Caco-2 (cell line): ENCODE measurements at regions not wholly inside any gene's neighbourhood (a gene's known extent, or its start where the extent isn't known, plus 50 kb on each side); places are given as distances from the start of the nearest gene placed in this dataset.

Experiments used
- BruUV-seq: library from RNA; stranded (reverse); fragments of 400-500 nt; replicated peaks from 2 replicates; lab custom pipeline; 2021; lab: Mats Ljungman, UMichigan
- CTCF ChIA-PET: fragments of 300-600 bp; sonication (Branson Sonifier 250); formaldehyde crosslinking; loops from one replicate; lab custom pipeline; 2022; ENCODE audit warnings: antibody characterized with exemption; lab: Charles Lee
- POLR2A ChIA-PET: fragments of 300-600 bp; sonication (Branson Sonifier 250); formaldehyde crosslinking; loops from one replicate; lab custom pipeline; 2022; ENCODE audit warnings: antibody characterized with exemption; lab: Charles Lee
- DNase-seq, 2 experiments: peaks; one replicate each; pipeline versions ENCODE4 v3.0.0 to v3.0.0-alpha.2; 2020 to 2022
- H3K27me3 ChIP-seq: replicated peaks from 2 replicates; pipeline ENCODE4 v1.6.0; 2011; ENCODE audit warnings: low read length; ENCODE audit not compliant: control insufficient read depth, insufficient read depth
- H3K36me3 ChIP-seq: 2 replicates; pipeline ENCODE4 v1.5.1; 2011; ENCODE audit warnings: low read length; ENCODE audit not compliant: control insufficient read depth, insufficient read depth
- H3K4me1 ChIP-seq: fragments of 250-450 bp; sonication (Bioruptor Pico); 2 replicates; pipeline ENCODE4 v1.5.1; 2020; ENCODE audit warnings: mild to moderate bottlenecking
- H3K4me3 ChIP-seq: 2 replicates; pipeline ENCODE4 v1.5.1; 2011; ENCODE audit warnings: low read depth, mild to moderate bottlenecking, control low read depth, low read length
- H3K9me3 ChIP-seq: fragments of 250-450 bp; sonication (Bioruptor Pico); 2 replicates; pipeline ENCODE4 v1.5.1; 2020; ENCODE audit warnings: mild to moderate bottlenecking, moderate library complexity
- H3K27ac Mint-ChIP-seq: one replicate; pipeline ENCODE4 v1.8.0; 2022; ENCODE audit warnings: mixed read lengths; ENCODE audit not compliant: unreplicated experiment
- H3K27me3 Mint-ChIP-seq: one replicate; pipeline ENCODE4 v1.8.0; 2022; ENCODE audit warnings: mixed read lengths; ENCODE audit not compliant: insufficient read depth, unreplicated experiment
- H3K36me3 Mint-ChIP-seq: one replicate; pipeline ENCODE4 v1.8.0; 2022; ENCODE audit warnings: mild to moderate bottlenecking, mixed read lengths; ENCODE audit not compliant: insufficient read depth, unreplicated experiment
- H3K4me1 Mint-ChIP-seq: one replicate; pipeline ENCODE4 v1.8.0; 2022; ENCODE audit warnings: low read depth, mixed read lengths; ENCODE audit not compliant: unreplicated experiment
- H3K4me3 Mint-ChIP-seq: one replicate; pipeline ENCODE4 v1.8.0; 2022; ENCODE audit warnings: mild to moderate bottlenecking, moderate library complexity, mixed read lengths; ENCODE audit not compliant: unreplicated experiment
- H3K9me3 Mint-ChIP-seq: one replicate; pipeline ENCODE4 v1.8.0; 2022; ENCODE audit warnings: mixed read lengths; ENCODE audit not compliant: unreplicated experiment
- intact Hi-C: fragments of 100-400 bp; cut with micrococcal nuclease; formaldehyde crosslinking; loops from one replicate; pipeline ENCODE4 v1.10.0; 2022; ENCODE audit not compliant: unreplicated experiment
- TF ChIP-seq, protein P1 (sequence below), 2 experiments: fragments of 200-600 bp in 1 of 2; IDR thresholded peaks; 1 replicate in 1 of 2; 2 replicates in 1 of 2; pipeline versions ENCODE4 v1.5.1 to v1.8.0; 2011 to 2022; ENCODE audit warnings: antibody characterized with exemption in 1 of 2, control low read depth in 1 of 2, inconsistent platforms in 1 of 2, low read depth in 1 of 2, low read length in 1 of 2, mild to moderate bottlenecking in 1 of 2, moderate library complexity in 1 of 2; ENCODE audit not compliant: insufficient read depth in 1 of 2, severe bottlenecking in 1 of 2, unreplicated experiment in 1 of 2

DNA sequence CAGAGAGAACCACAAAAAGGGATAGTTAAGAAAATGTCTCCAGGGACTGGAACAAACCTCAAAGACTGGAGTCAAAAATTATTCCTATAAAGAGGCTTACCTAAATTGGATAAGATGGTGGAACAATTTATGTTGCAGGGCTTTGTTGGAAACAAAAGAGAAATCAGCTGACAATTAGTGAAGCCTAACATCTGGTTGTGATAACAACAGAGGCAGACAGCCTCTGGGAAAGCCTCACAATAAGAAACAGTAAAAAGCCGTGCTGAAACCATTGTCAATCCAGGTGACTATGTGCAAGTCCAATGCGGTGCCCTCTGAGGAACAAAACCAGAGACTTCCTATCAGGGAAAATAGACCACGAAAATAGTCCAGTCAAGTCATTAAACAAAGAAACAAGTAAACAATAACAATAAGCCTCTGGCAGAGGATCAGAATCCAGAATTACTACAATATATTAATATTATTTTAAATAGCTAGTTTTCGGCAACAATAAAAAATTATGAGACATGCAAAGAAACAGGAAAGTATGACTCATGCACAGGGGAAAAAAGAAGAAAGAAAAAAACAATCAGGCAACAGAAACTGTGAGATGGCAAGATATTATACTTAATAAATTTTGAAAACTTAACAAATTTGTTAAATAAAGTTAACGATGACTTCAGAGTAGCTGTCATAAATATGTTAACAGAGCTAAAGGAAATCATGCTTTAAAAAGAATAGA, 99.7 kb upstream of the RXFP2 start:
- Mint-ChIP-seq H3K4me3 (no peak overlapping the region), H3K27ac (no peak overlapping the region), H3K36me3 (no peaks in the 10 kb centered on the region), H3K4me1 (no peaks in the 10 kb centered on the region), H3K27me3 (no peaks in the 10 kb centered on the region), H3K9me3 (peaks cover 28% of the 10 kb centered on the region)
- intact Hi-C loops, result no loop called here
- POLR2A ChIA-PET, result no interaction called here
- no TSS peak for BruUV-seq
- TF ChIP-seq, protein P1, sequence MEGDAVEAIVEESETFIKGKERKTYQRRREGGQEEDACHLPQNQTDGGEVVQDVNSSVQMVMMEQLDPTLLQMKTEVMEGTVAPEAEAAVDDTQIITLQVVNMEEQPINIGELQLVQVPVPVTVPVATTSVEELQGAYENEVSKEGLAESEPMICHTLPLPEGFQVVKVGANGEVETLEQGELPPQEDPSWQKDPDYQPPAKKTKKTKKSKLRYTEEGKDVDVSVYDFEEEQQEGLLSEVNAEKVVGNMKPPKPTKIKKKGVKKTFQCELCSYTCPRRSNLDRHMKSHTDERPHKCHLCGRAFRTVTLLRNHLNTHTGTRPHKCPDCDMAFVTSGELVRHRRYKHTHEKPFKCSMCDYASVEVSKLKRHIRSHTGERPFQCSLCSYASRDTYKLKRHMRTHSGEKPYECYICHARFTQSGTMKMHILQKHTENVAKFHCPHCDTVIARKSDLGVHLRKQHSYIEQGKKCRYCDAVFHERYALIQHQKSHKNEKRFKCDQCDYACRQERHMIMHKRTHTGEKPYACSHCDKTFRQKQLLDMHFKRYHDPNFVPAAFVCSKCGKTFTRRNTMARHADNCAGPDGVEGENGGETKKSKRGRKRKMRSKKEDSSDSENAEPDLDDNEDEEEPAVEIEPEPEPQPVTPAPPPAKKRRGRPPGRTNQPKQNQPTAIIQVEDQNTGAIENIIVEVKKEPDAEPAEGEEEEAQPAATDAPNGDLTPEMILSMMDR (IDR thresholded peaks at IDR 0.05; ENCODE audit: insufficient read depth in 1 of 2, low read depth in 1 of 2, low read length in 1 of 2, severe bottlenecking in 1 of 2, unreplicated experiment in 1 of 2), result no peak
- Histone ChIP-seq H3K27me3 (no peaks in the 10 kb centered on the region), H3K4me1 (no peaks in the 10 kb centered on the region), H3K4me3 (no peak overlapping the region), H3K36me3 (no peaks in the 10 kb centered on the region), H3K9me3 (peaks cover 6% of the 10 kb centered on the region; the same call in 1 of the 2 replicates)
- CTCF ChIA-PET, result no interaction called here
- no peak for DNase-seq

DNA sequence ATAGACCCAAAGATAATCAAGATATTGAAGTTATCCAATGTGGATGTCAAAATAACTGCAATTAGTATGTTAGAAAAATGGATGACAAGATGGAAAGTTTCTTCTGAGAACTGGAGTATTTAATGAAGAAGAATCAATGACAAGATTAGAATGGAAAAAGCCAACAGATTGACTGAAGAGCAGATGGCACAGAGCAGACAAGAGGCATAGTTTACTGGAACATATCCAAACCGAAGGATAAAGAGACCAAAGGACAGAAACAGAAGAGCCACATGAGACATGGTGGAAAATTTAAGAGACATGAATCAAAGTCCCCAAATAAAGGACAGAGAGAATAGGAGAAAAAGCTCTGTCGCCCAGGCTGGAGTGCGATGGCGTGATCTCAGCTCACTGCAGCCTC, 89.6 kb upstream of the RXFP2 start:
- POLR2A ChIA-PET, result no interaction called here
- Histone ChIP-seq H3K9me3 (no peaks in the 10 kb centered on the region), H3K36me3 (no peaks in the 10 kb centered on the region), H3K4me1 (no peaks in the 10 kb centered on the region), H3K4me3 (no peak overlapping the region), H3K27me3 (no peaks in the 10 kb centered on the region; the same call in 1 of the 2 replicates)
- intact Hi-C loops, result no loop called here
- Mint-ChIP-seq H3K27me3 (peaks cover 5% of the 10 kb centered on the region), H3K27ac (no peak overlapping the region), H3K9me3 (no peaks in the 10 kb centered on the region), H3K4me3 (no peak overlapping the region), H3K4me1 (no peaks in the 10 kb centered on the region), H3K36me3 (no peaks in the 10 kb centered on the region)
- CTCF ChIA-PET, result no interaction called here
- DNase-seq, result no peak
- BruUV-seq, result no TSS peak
- TF ChIP-seq, protein P1 (IDR thresholded peaks at IDR 0.05; ENCODE audit: insufficient read depth in 1 of 2, low read depth in 1 of 2, low read length in 1 of 2, severe bottlenecking in 1 of 2, unreplicated experiment in 1 of 2), result no peak

DNA sequence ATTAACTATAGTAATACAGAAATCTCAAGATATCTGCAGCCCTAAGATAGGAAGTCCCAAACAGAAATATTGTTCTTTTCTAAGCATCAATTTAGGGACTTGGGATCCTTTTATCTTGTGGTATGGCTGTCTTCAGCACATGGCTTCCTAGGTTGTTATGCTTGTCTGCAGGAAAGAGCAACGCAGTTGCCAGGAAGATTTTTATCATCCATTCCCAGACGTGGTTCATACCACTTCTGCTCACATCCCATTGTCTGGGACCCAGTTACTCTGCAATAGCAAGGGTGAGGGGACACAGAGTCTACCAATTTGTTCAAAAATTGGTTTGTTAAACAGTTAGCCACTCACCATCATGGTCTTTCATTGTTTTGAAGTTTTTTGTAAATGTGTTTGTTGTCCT, 85.6 kb upstream of the RXFP2 start:
- POLR2A ChIA-PET, result no interaction called here
- peaks cover 9% of the 10 kb centered on the region for H3K9me3 Mint-ChIP-seq
- H3K27ac Mint-ChIP-seq, result no peak overlapping the region
- H3K27me3 Mint-ChIP-seq, result peaks cover 5% of the 10 kb centered on the region
- no peak overlapping the region for H3K4me3 Mint-ChIP-seq
- H3K4me3 ChIP-seq, result no peak overlapping the region
- no peaks in the 10 kb centered on the region for H3K4me1 Mint-ChIP-seq
- no peak for DNase-seq
- no peaks in the 10 kb centered on the region for H3K36me3 ChIP-seq
- no peaks in the 10 kb centered on the region for H3K36me3 Mint-ChIP-seq
- H3K9me3 ChIP-seq, result no peaks in the 10 kb centered on the region
- no TSS peak for BruUV-seq
- TF ChIP-seq, protein P1 (IDR thresholded peaks at IDR 0.05; ENCODE audit: insufficient read depth in 1 of 2, low read depth in 1 of 2, low read length in 1 of 2, severe bottlenecking in 1 of 2, unreplicated experiment in 1 of 2), result no peak
- intact Hi-C loops, result no loop called here
- H3K27me3 ChIP-seq, result no peaks in the 10 kb centered on the region
- no peaks in the 10 kb centered on the region for H3K4me1 ChIP-seq
- CTCF ChIA-PET, result no interaction called here
